ENCODE measurements at regions not wholly inside any gene's neighbourhood (a gene's known extent, or its start where the extent isn't known, plus 50 kb on each side); places are given as distances from the start of the nearest gene placed in this dataset.

GRCh38 chr5:167271081-167271480 lies 1020.4 kb upstream of the WWC1 start:
- H3K36me3 ChIP-seq (ENCODE audit: control insufficient read depth in 1 of 2, insufficient read depth in 2 of 2, low read length in 1 of 2): no peaks in the 10 kb centered on the region
- no peaks in the 10 kb centered on the region for H3K9me3 ChIP-seq (ENCODE audit: control insufficient read depth, low read length)
- H3K27me3 ChIP-seq (ENCODE audit: control insufficient read depth in 1 of 2, insufficient read depth in 2 of 2, low read length in 1 of 2): no peaks in the 10 kb centered on the region
- ATAC-seq (ENCODE audit: low FRiP score) (no peak), DNase-seq (no peak)
- intact Hi-C loops (cut with DNase I): no loop called here
- 81 to 83% methylated on average over 3 of the region's 3 CpGs for WGBS, 2 donors
- H3K4me3 ChIP-seq (ENCODE audit: low read length in 2 of 2): no peak overlapping the region
- H3K4me1 ChIP-seq (ENCODE audit: control insufficient read depth in 1 of 2, insufficient read depth in 2 of 2, low read length in 2 of 2): no peaks in the 10 kb centered on the region
- no peak overlapping the region for H3K27ac ChIP-seq (ENCODE audit: low read depth in 1 of 2, low read length in 2 of 2)

- Histone ChIP-seq H3K9me3 (ENCODE audit: control insufficient read depth, low read length) (no peaks in the 10 kb centered on the region), H3K27ac (ENCODE audit: low read depth in 1 of 2, low read length in 2 of 2) (no peak overlapping the region), H3K4me3 (ENCODE audit: low read length in 2 of 2) (no peak overlapping the region), H3K4me1 (ENCODE audit: control insufficient read depth in 1 of 2, insufficient read depth in 2 of 2, low read length in 2 of 2) (no peaks in the 10 kb centered on the region), H3K36me3 (ENCODE audit: control insufficient read depth in 1 of 2, insufficient read depth in 2 of 2, low read length in 1 of 2) (no peaks in the 10 kb centered on the region), H3K27me3 (ENCODE audit: control insufficient read depth in 1 of 2, insufficient read depth in 2 of 2, low read length in 1 of 2) (no peaks in the 10 kb centered on the region)
- DNase-seq (no peak), ATAC-seq (ENCODE audit: low FRiP score) (no peak)
- 68 to 73% methylated on average over 4 of the region's 4 CpGs for WGBS, 2 donors
- intact Hi-C loops (cut with DNase I): no loop called here
Observed at GRCh38 chr5:167271511-167271910, 1019.9 kb upstream of the WWC1 start.

GRCh38 chr5:167280111-167280510 lies 1011.3 kb upstream of the WWC1 start:
- no peak for DNase-seq
- no peak overlapping the region for H3K27ac ChIP-seq (ENCODE audit: low read depth in 1 of 2, low read length in 2 of 2)
- ATAC-seq (ENCODE audit: low FRiP score): no peak
- WGBS, 2 donors: 92 to 93% methylated on average over 3 of the region's 3 CpGs
- intact Hi-C loops (cut with DNase I): no loop called here
- no peaks in the 10 kb centered on the region for H3K27me3 ChIP-seq (ENCODE audit: control insufficient read depth in 1 of 2, insufficient read depth in 2 of 2, low read length in 1 of 2)
- H3K4me1 ChIP-seq (ENCODE audit: control insufficient read depth in 1 of 2, insufficient read depth in 2 of 2, low read length in 2 of 2): no peaks in the 10 kb centered on the region
- peaks cover 2% of the 10 kb centered on the region for H3K9me3 ChIP-seq (ENCODE audit: control insufficient read depth, low read length)
- H3K36me3 ChIP-seq (ENCODE audit: control insufficient read depth in 1 of 2, insufficient read depth in 2 of 2, low read length in 1 of 2): no peaks in the 10 kb centered on the region
- no peak overlapping the region for H3K4me3 ChIP-seq (ENCODE audit: low read length in 2 of 2)

- Histone ChIP-seq H3K27ac (ENCODE audit: low read depth in 1 of 2, low read length in 2 of 2) (no peak overlapping the region), H3K4me3 (ENCODE audit: low read length in 2 of 2) (no peak overlapping the region), H3K4me1 (ENCODE audit: control insufficient read depth in 1 of 2, insufficient read depth in 2 of 2, low read length in 2 of 2) (no peaks in the 10 kb centered on the region), H3K36me3 (ENCODE audit: control insufficient read depth in 1 of 2, insufficient read depth in 2 of 2, low read length in 1 of 2) (no peaks in the 10 kb centered on the region), H3K9me3 (ENCODE audit: control insufficient read depth, low read length) (peaks cover 2% of the 10 kb centered on the region), H3K27me3 (ENCODE audit: control insufficient read depth in 1 of 2, insufficient read depth in 2 of 2, low read length in 1 of 2) (no peaks in the 10 kb centered on the region)
- ATAC-seq (ENCODE audit: low FRiP score) (no peak), DNase-seq (no peak)
- intact Hi-C loops (cut with DNase I): no loop called here
- 90 to 100% methylated on average over 3 of the region's 3 CpGs for WGBS, 2 donors
Observed at GRCh38 chr5:167281925-167282324, 1009.5 kb upstream of the WWC1 start.

GRCh38 chr5:167283691-167284090 lies 1007.8 kb upstream of the WWC1 start:
- Histone ChIP-seq H3K9me3 (ENCODE audit: control insufficient read depth, low read length) (peaks cover 2% of the 10 kb centered on the region), H3K4me1 (ENCODE audit: control insufficient read depth in 1 of 2, insufficient read depth in 2 of 2, low read length in 2 of 2) (no peaks in the 10 kb centered on the region), H3K4me3 (ENCODE audit: low read length in 2 of 2) (no peak overlapping the region), H3K27ac (ENCODE audit: low read depth in 1 of 2, low read length in 2 of 2) (no peak overlapping the region), H3K27me3 (ENCODE audit: control insufficient read depth in 1 of 2, insufficient read depth in 2 of 2, low read length in 1 of 2) (no peaks in the 10 kb centered on the region), H3K36me3 (ENCODE audit: control insufficient read depth in 1 of 2, insufficient read depth in 2 of 2, low read length in 1 of 2) (no peaks in the 10 kb centered on the region)
- no peak for DNase-seq
- intact Hi-C loops (cut with DNase I): no loop called here
- 66 to 71% methylated on average over 4 of the region's 4 CpGs for WGBS, 2 donors
- no peak for ATAC-seq (ENCODE audit: low FRiP score)

- 65 to 66% methylated on average over 6 of the region's 6 CpGs for WGBS, 2 donors
- no peak for DNase-seq
Observed at GRCh38 chr5:167284222-167284890, 1007.1 kb upstream of the WWC1 start.

GRCh38 chr5:167285591-167285990 lies 1005.9 kb upstream of the WWC1 start:
- intact Hi-C loops (cut with DNase I): no loop called here
- DNase-seq: no peak
- Histone ChIP-seq H3K4me1 (ENCODE audit: control insufficient read depth in 1 of 2, insufficient read depth in 2 of 2, low read length in 2 of 2) (no peaks in the 10 kb centered on the region), H3K4me3 (ENCODE audit: low read length in 2 of 2) (no peak overlapping the region), H3K27ac (ENCODE audit: low read depth in 1 of 2, low read length in 2 of 2) (no peak overlapping the region), H3K36me3 (ENCODE audit: control insufficient read depth in 1 of 2, insufficient read depth in 2 of 2, low read length in 1 of 2) (no peaks in the 10 kb centered on the region), H3K9me3 (ENCODE audit: control insufficient read depth, low read length) (peaks cover 2% of the 10 kb centered on the region), H3K27me3 (ENCODE audit: control insufficient read depth in 1 of 2, insufficient read depth in 2 of 2, low read length in 1 of 2) (no peaks in the 10 kb centered on the region)
- no peak for ATAC-seq (ENCODE audit: low FRiP score)
- 18 to 24% methylated on average over 5 of the region's 5 CpGs for WGBS, 2 donors

More at GRCh38 chr5:167284222-167284890, 1007.1 kb upstream of the WWC1 start:
- H3K36me3 ChIP-seq (ENCODE audit: control insufficient read depth in 1 of 2, insufficient read depth in 2 of 2, low read length in 1 of 2): no peaks in the 10 kb centered on the region
- H3K27ac ChIP-seq (ENCODE audit: low read depth in 1 of 2, low read length in 2 of 2): no peak overlapping the region
- H3K9me3 ChIP-seq (ENCODE audit: control insufficient read depth, low read length): peaks cover 2% of the 10 kb centered on the region
- H3K4me1 ChIP-seq (ENCODE audit: control insufficient read depth in 1 of 2, insufficient read depth in 2 of 2, low read length in 2 of 2): no peaks in the 10 kb centered on the region
- ATAC-seq (ENCODE audit: low FRiP score): no peak
- no peaks in the 10 kb centered on the region for H3K27me3 ChIP-seq (ENCODE audit: control insufficient read depth in 1 of 2, insufficient read depth in 2 of 2, low read length in 1 of 2)
- no peak overlapping the region for H3K4me3 ChIP-seq (ENCODE audit: low read length in 2 of 2)
- intact Hi-C loops (cut with DNase I): no loop called here

GRCh38 chr5:167286891-167287290 lies 1004.6 kb upstream of the WWC1 start:
- no peaks in the 10 kb centered on the region for H3K27me3 ChIP-seq (ENCODE audit: control insufficient read depth in 1 of 2, insufficient read depth in 2 of 2, low read length in 1 of 2)
- WGBS, 2 donors: 88 to 98% methylated on average over 1 of the region's 1 CpG
- H3K9me3 ChIP-seq (ENCODE audit: control insufficient read depth, low read length): peaks cover 2% of the 10 kb centered on the region
- intact Hi-C loops (cut with DNase I): no loop called here
- no peaks in the 10 kb centered on the region for H3K36me3 ChIP-seq (ENCODE audit: control insufficient read depth in 1 of 2, insufficient read depth in 2 of 2, low read length in 1 of 2)
- DNase-seq (no peak), ATAC-seq (ENCODE audit: low FRiP score) (no peak)
- H3K4me1 ChIP-seq (ENCODE audit: control insufficient read depth in 1 of 2, insufficient read depth in 2 of 2, low read length in 2 of 2): no peaks in the 10 kb centered on the region
- no peak overlapping the region for H3K27ac ChIP-seq (ENCODE audit: low read depth in 1 of 2, low read length in 2 of 2)
- H3K4me3 ChIP-seq (ENCODE audit: low read length in 2 of 2): no peak overlapping the region

GRCh38 chr5:167290478-167290877 lies 1001.0 kb upstream of the WWC1 start:
- 65 to 69% methylated on average over 1 of the region's 1 CpG for WGBS, 2 donors
- Histone ChIP-seq H3K27me3 (ENCODE audit: control insufficient read depth in 1 of 2, insufficient read depth in 2 of 2, low read length in 1 of 2) (no peaks in the 10 kb centered on the region), H3K27ac (ENCODE audit: low read depth in 1 of 2, low read length in 2 of 2) (no peak overlapping the region), H3K4me3 (ENCODE audit: low read length in 2 of 2) (no peak overlapping the region), H3K4me1 (ENCODE audit: control insufficient read depth in 1 of 2, insufficient read depth in 2 of 2, low read length in 2 of 2) (no peaks in the 10 kb centered on the region), H3K36me3 (ENCODE audit: control insufficient read depth in 1 of 2, insufficient read depth in 2 of 2, low read length in 1 of 2) (no peaks in the 10 kb centered on the region), H3K9me3 (ENCODE audit: control insufficient read depth, low read length) (no peaks in the 10 kb centered on the region)
- DNase-seq (no peak), ATAC-seq (ENCODE audit: low FRiP score) (no peak)
- intact Hi-C loops (cut with DNase I): no loop called here

All from aorta (tissue), 5 donors.